WTC11 (cell line): ENCODE measurements at regions not wholly inside any gene's neighbourhood (a gene's known extent, or its start where the extent isn't known, plus 50 kb on each side); places are given as distances from the start of the nearest gene placed in this dataset.

ENCODE experiments used
- ATAC-seq: fragments of 200-7000 bp; cut with Tn5 transposase; 2 replicates; pipeline ENCODE4 v1.10.0; 2021; ENCODE audit warnings: mild to moderate bottlenecking, moderate library complexity
- CTCF ChIA-PET: fragments of 300-600 bp; sonication (Branson Sonifier 250); formaldehyde crosslinking; loops from one replicate; lab custom pipeline; 2021; ENCODE audit warnings: antibody characterized with exemption; lab: Charles Lee
- POLR2A ChIA-PET: fragments of 350-600 bp; sonication (Branson Sonifier 250); formaldehyde crosslinking; loops from one replicate; lab custom pipeline; 2021; ENCODE audit warnings: antibody characterized with exemption; lab: Charles Lee
- DNase-seq: peaks from one replicate; pipeline ENCODE4 v3.0.0; 2021; ENCODE audit warnings: low spot score
- H3K27ac Mint-ChIP-seq: 2 replicates; pipeline ENCODE4 v1.8.0; 2021; ENCODE audit warnings: mixed read lengths
- H3K27me3 Mint-ChIP-seq: 2 replicates; pipeline ENCODE4 v1.8.0; 2021; ENCODE audit warnings: low read depth, mild to moderate bottlenecking, moderate library complexity, mixed read lengths
- H3K36me3 Mint-ChIP-seq: 2 replicates; pipeline ENCODE4 v1.8.0; 2021; ENCODE audit warnings: mixed read lengths
- H3K4me1 Mint-ChIP-seq: 2 replicates; pipeline ENCODE4 v1.8.0; 2022; ENCODE audit warnings: mixed read lengths
- H3K4me3 Mint-ChIP-seq: 2 replicates; pipeline ENCODE4 v1.8.0; 2021; ENCODE audit warnings: mild to moderate bottlenecking, moderate library complexity, mixed read lengths
- H3K9me3 Mint-ChIP-seq: 2 replicates; pipeline ENCODE4 v1.8.0; 2021; ENCODE audit warnings: mixed read lengths
- ATF3 ChIP-seq: sonication (generic); formaldehyde crosslinking; conservative IDR thresholded peaks from 2 replicates; pipeline ENCODE4 v1.8.1; 2022; ENCODE audit warnings: mild to moderate bottlenecking, missing genetic modification reagents
- CDX4 ChIP-seq: fragments of 250-450 bp; sonication (Bioruptor Pico); IDR thresholded peaks from 2 replicates; pipeline ENCODE4 v1.9.0; 2021; ENCODE audit warnings: moderate library complexity, mild to moderate bottlenecking, inconsistent platforms, borderline replicate concordance
- CREM ChIP-seq: sonication (generic); formaldehyde crosslinking; IDR thresholded peaks from 2 replicates; pipeline ENCODE4 v1.8.1; 2022; ENCODE audit warnings: mild to moderate bottlenecking, missing genetic modification reagents, moderate library complexity
- HMGA2 ChIP-seq: fragments of 250-450 bp; sonication (Bioruptor Pico); IDR thresholded peaks from 2 replicates; pipeline ENCODE4 v1.4.0; 2021; ENCODE audit warnings: mild to moderate bottlenecking, moderate library complexity
- JAZF1 ChIP-seq: fragments of 250-450 bp; sonication (Bioruptor Pico); IDR thresholded peaks from 2 replicates; pipeline ENCODE4 v1.9.0; 2021; ENCODE audit warnings: moderate library complexity, mild to moderate bottlenecking, inconsistent platforms
- JUN ChIP-seq: sonication (generic); formaldehyde crosslinking; IDR thresholded peaks from 2 replicates; pipeline ENCODE4 v1.8.0; 2023; ENCODE audit warnings: mild to moderate bottlenecking, missing genetic modification reagents
- NFYB ChIP-seq: sonication (generic); formaldehyde crosslinking; conservative IDR thresholded peaks from 2 replicates; pipeline ENCODE4 v1.8.0; 2022; ENCODE audit warnings: low read depth, missing genetic modification reagents
- OVOL2 ChIP-seq: fragments of 250-450 bp; sonication (Bioruptor Pico); IDR thresholded peaks from 2 replicates; pipeline ENCODE4 v1.9.0; 2021; ENCODE audit warnings: mild to moderate bottlenecking, borderline replicate concordance
- SMAD4 ChIP-seq: sonication (generic); formaldehyde crosslinking; IDR thresholded peaks from 2 replicates; pipeline ENCODE4 v1.8.0; 2022; ENCODE audit warnings: mild to moderate bottlenecking, missing genetic modification reagents
- ZBTB21 ChIP-seq: sonication (generic); formaldehyde crosslinking; IDR thresholded peaks from 2 replicates; pipeline ENCODE4 v1.8.1; 2023; ENCODE audit warnings: mild to moderate bottlenecking, missing genetic modification reagents, borderline replicate concordance
- ZNF232 ChIP-seq: sonication (generic); formaldehyde crosslinking; IDR thresholded peaks from 2 replicates; pipeline ENCODE4 v1.8.0; 2022; ENCODE audit warnings: mild to moderate bottlenecking, missing genetic modification reagents
- ZNF317 ChIP-seq: sonication (generic); formaldehyde crosslinking; IDR thresholded peaks from 2 replicates; pipeline ENCODE4 v1.8.1; 2023; ENCODE audit warnings: low read depth, mild to moderate bottlenecking, moderate library complexity, missing genetic modification reagents, borderline replicate concordance
- TF ChIP-seq, protein P1 (sequence below): sonication (generic); formaldehyde crosslinking; IDR thresholded peaks from 2 replicates; pipeline ENCODE4 v1.8.1; 2023; ENCODE audit warnings: mild to moderate bottlenecking, missing genetic modification reagents, moderate library complexity
- TF ChIP-seq, protein P2 (sequence below): sonication (generic); formaldehyde crosslinking; IDR thresholded peaks from 2 replicates; pipeline ENCODE4 v1.8.1; 2023; ENCODE audit warnings: mild to moderate bottlenecking, missing genetic modification reagents
- TF ChIP-seq, protein P3 (sequence below): sonication (generic); formaldehyde crosslinking; IDR thresholded peaks from 2 replicates; pipeline ENCODE4 v1.8.1; 2023; ENCODE audit warnings: mild to moderate bottlenecking, moderate library complexity, missing genetic modification reagents
- TF ChIP-seq, protein P4 (sequence below): sonication (generic); formaldehyde crosslinking; IDR thresholded peaks from 2 replicates; pipeline ENCODE4 v1.8.1; 2023; ENCODE audit warnings: mild to moderate bottlenecking, missing genetic modification reagents, moderate library complexity

GRCh38 chr10:113450046-113450804 lies 102.6 kb upstream of the HABP2 start:
- no peaks in the 10 kb centered on the region for H3K36me3 Mint-ChIP-seq
- no peaks in the 10 kb centered on the region for H3K9me3 Mint-ChIP-seq
- H3K4me1 Mint-ChIP-seq: peaks cover 5% of the 10 kb centered on the region; the same call in 1 of the 2 replicates
- ChIA-PET CTCF (interaction anchor here (1.6 kb wide), 1 partner anchor 113 kb away, joined by 4 read pairs; no protein-coding TSS in a partner anchor), POLR2A (no interaction called here)
- TF ChIP-seq ZBTB21 (CRISPR knock-in tag) (no peak), CDX4 (CRISPR knock-in tag) (no peak), CREM (CRISPR knock-in tag) (no peak), ATF3 (CRISPR knock-in tag) (no peak), JUN (no peak), NFYB (no peak), HMGA2 (CRISPR knock-in tag) (no peak)
- TF ChIP-seq, protein P1, sequence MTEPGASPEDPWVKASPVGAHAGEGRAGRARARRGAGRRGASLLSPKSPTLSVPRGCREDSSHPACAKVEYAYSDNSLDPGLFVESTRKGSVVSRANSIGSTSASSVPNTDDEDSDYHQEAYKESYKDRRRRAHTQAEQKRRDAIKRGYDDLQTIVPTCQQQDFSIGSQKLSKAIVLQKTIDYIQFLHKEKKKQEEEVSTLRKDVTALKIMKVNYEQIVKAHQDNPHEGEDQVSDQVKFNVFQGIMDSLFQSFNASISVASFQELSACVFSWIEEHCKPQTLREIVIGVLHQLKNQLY (CRISPR knock-in tag): no peak
- TF ChIP-seq, protein P2, sequence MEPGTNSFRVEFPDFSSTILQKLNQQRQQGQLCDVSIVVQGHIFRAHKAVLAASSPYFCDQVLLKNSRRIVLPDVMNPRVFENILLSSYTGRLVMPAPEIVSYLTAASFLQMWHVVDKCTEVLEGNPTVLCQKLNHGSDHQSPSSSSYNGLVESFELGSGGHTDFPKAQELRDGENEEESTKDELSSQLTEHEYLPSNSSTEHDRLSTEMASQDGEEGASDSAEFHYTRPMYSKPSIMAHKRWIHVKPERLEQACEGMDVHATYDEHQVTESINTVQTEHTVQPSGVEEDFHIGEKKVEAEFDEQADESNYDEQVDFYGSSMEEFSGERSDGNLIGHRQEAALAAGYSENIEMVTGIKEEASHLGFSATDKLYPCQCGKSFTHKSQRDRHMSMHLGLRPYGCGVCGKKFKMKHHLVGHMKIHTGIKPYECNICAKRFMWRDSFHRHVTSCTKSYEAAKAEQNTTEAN (CRISPR knock-in tag): no peak
- ATAC-seq (no peak), DNase-seq (no peak)
- peaks cover 3% of the 10 kb centered on the region for H3K27me3 Mint-ChIP-seq
- no peak overlapping the region for H3K4me3 Mint-ChIP-seq
- H3K27ac Mint-ChIP-seq: no peak overlapping the region

- ATAC-seq (no peak), DNase-seq (no peak)
- Mint-ChIP-seq H3K4me3 (no peak overlapping the region), H3K36me3 (no peaks in the 10 kb centered on the region), H3K27ac (no peak overlapping the region), H3K4me1 (peaks cover 5% of the 10 kb centered on the region; the same call in 1 of the 2 replicates), H3K27me3 (peaks cover 3% of the 10 kb centered on the region), H3K9me3 (no peaks in the 10 kb centered on the region)
- CTCF ChIA-PET: interaction anchor here (1.6 kb wide), 1 partner anchor 113 kb away, joined by 4 read pairs; no protein-coding TSS in a partner anchor
- TF ChIP-seq OVOL2: no peak
- no peak for TF ChIP-seq HMGA2 (CRISPR knock-in tag)
- no peak for TF ChIP-seq JAZF1 (CRISPR knock-in tag)
- no peak for TF ChIP-seq ZNF232
- TF ChIP-seq, protein P3, sequence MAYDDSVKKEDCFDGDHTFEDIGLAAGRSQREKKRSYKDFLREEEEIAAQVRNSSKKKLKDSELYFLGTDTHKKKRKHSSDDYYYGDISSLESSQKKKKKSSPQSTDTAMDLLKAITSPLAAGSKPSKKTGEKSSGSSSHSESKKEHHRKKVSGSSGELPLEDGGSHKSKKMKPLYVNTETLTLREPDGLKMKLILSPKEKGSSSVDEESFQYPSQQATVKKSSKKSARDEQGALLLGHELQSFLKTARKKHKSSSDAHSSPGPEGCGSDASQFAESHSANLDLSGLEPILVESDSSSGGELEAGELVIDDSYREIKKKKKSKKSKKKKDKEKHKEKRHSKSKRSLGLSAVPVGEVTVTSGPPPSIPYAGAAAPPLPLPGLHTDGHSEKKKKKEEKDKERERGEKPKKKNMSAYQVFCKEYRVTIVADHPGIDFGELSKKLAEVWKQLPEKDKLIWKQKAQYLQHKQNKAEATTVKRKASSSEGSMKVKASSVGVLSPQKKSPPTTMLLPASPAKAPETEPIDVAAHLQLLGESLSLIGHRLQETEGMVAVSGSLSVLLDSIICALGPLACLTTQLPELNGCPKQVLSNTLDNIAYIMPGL (CRISPR knock-in tag): no peak
- no peak for TF ChIP-seq JUN
- no peak for TF ChIP-seq ZNF317 (CRISPR knock-in tag)
- TF ChIP-seq, protein P4, sequence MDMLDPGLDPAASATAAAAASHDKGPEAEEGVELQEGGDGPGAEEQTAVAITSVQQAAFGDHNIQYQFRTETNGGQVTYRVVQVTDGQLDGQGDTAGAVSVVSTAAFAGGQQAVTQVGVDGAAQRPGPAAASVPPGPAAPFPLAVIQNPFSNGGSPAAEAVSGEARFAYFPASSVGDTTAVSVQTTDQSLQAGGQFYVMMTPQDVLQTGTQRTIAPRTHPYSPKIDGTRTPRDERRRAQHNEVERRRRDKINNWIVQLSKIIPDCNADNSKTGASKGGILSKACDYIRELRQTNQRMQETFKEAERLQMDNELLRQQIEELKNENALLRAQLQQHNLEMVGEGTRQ: no peak
- TF ChIP-seq SMAD4 (CRISPR knock-in tag): no peak
- POLR2A ChIA-PET: no interaction called here
Measured at GRCh38 chr10:113450906-113451305, 101.9 kb upstream of the HABP2 start.
